NCI-H345 treated with DMSO at 0.1 percent for 48 hours (cell line): ENCODE measurements at regions not wholly inside any gene's neighbourhood (a gene's known extent, or its start where the extent isn't known, plus 50 kb on each side); places are given as distances from the start of the nearest gene placed in this dataset.

Experiments
- DNase-seq: peaks from one replicate; lab custom pipeline; 2025; ENCODE audit not compliant: unreplicated experiment; lab: John Stamatoyannopoulos, UW

DNA sequence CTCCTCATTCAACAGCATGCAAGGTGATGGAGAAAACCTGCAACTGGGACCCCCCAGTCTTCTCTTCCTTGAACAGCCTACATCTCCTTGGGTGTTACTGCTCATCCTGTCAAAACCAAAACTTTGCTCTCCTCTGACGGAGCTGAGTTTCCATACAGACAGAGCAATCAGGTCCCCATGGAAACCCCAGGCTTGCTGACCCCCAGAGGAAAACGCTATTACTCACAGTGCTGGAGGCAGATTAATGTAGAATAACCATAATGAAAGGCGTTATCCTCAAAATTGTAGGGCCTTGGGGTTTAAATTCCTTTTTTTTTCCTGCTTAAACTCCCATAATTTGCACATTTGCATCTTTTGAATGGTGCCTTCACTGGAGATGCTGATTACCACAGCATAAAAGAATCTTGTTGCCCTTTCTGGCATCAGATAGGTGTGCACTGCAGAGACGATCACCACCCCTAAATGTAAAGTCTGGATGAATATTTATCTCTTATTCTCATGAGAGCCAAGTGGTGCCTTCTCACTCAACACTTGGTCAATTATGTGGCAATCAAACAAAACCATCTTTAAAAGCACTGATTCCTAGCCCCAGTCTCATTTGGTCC is 126.3 kb downstream of the MSX2 start:
- no peak for DNase-seq

DNA sequence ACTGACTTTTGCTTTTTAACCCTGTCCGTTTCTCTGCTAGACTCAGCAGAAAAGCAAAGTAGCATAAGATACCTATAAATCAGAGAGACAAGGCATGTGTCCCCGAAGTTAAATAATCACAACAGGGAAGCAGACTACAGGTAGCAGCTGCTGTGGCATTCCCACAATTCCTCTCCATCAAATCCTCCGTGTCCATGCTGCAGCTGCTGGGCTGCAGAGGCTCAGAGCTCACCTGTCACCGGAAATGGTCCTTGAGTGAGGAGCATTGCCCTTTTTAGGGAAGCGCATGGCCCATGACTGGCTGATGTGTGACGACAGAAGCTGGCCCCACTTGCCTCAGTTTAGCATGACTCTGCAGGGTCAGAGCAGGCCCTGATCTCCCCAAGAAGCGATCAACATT is 125.0 kb downstream of the MSX2 start:
- no peak for DNase-seq

- no peak for DNase-seq
Measured at GRCh38 chr5:174844971-174845370, 120.6 kb downstream of the MSX2 start.

DNA sequence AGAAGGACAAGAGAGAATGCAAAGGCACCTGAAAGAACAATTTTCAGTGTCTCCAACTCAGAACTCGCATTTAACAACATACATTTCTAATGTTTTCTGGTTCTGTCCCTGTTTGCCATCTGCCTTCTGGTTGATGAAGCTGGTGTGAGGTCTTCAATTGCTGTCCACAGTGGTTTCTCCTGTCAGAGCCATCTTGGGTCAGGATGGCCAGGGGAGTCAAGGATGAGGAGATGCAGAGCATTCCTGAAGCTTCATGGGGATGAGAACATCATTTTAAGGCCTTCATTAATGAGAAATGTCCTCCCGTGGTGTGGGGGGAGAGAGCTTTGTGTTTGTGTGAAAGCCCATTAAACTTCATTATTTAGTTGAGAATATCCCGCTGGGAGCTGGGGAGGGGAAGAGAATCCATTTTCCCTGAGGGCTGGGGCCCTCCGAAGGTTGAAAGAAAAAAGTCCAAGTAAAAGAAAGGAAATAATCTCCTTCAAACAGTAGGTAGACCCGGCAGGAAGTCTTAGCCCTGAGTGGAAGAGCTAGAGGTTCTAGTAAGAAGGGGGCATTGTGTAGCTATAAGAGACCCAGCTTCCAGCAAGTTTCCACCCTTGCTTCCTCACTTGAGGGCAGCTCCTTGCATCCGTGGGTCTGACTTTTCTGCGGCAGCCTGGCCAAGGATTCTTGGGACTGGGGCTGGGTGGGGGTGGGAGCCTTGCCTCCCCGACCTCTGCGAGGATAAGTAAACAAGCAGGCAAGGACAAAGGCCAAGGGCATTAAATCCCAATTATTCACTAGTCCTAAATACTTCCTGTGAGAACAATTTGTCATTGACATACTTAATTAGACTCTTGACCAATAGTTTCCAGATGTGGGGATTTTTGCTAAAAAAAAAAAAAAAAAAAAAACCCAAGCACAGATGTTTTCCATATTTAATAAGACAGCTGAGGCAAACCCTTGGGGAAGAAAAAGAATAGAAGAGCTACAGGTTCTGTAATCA is 119.2 kb downstream of the MSX2 start:
- no peak for DNase-seq

- DNase-seq = no peak
Measured at GRCh38 chr5:174840435-174840834, 116.1 kb downstream of the MSX2 start.

GRCh38 chr5:174839196-174839595 is 114.8 kb downstream of the MSX2 start:
- no peak for DNase-seq

GRCh38 chr5:174837919-174838902 is 113.8 kb downstream of the MSX2 start:
- no peak for DNase-seq

GRCh38 chr5:174834081-174834480 is 109.7 kb downstream of the MSX2 start:
- DNase-seq = no peak

GRCh38 chr5:174832811-174833210 is 108.4 kb downstream of the MSX2 start:
- no peak for DNase-seq

GRCh38 chr5:174832025-174832424 is 107.6 kb downstream of the MSX2 start:
- no peak for DNase-seq

DNA sequence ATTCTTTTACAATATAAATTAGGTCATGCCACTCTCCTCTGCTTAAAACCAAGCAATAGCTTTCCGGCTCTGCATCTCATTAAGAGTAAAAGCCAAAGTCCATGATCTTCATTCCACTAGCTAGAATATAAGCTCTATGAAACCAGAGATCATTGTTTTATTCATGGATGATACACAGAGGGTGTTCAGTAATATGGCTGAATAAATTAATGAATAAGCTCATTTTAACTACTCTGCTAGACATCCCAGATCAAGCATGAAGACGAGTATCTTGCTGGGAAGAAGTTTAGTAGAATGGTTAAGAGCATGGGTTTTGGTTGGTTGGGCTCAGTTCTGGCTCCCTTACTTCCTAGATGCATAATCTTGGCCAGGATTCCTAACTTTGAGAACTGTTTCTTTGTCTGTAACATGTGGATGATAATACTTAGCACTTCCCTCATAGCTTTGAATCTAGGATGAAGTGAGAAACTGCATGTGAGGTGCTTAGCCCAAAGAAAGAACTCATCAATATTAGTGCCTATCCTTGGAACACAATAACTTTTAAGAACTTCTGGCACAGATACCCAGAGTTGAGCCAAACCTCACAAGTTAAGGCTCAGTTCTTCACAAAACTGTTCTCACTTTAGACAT is 106.8 kb downstream of the MSX2 start:
- DNase-seq = no peak

- DNase-seq = no peak
Measured at GRCh38 chr5:174829511-174829864, 105.1 kb downstream of the MSX2 start.

GRCh38 chr5:174828804-174829510 is 104.6 kb downstream of the MSX2 start:
- no peak for DNase-seq

GRCh38 chr5:174827558-174827957 is 103.2 kb downstream of the MSX2 start:
- DNase-seq = no peak

DNA sequence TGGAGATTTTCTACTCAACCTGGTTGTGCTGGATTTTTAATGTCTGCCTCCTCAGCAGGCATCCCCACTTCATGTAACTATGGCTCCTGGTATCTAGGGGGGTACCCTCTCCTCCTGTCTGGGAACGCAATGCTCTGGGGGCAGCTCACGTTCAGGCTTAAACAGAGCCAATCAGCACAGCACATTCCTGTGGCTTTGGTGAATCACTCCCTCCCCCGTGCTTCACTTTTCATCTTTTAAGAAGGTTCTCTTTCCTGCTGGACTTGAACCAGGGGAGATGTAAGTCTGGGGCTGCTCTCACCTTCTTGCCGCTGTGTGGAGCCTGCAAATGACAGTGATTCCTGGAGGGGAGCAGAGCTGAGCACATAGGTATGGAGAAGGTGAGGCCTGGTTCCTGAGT is 101.2 kb downstream of the MSX2 start:
- DNase-seq = no peak

DNA sequence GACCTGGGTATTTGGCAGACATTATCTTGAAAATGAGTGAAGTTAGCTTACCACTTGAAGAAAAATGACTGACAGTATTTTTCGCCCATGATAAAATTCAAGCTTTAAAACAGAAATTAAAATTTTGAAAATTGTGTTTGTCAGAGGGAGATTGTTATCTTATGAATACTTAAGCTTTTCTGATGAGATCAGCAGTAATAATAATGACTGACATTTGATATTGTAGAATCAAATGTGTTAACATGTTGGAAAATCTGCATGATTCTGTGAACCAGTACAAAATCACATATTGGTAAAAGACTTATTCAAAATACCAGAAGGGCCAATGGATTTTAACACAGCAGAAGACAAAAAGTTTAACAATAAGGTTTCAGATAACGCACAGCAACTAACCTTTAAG is 94.0 kb downstream of the MSX2 start:
- DNase-seq = no peak

GRCh38 chr5:174817610-174818009 is 93.2 kb downstream of the MSX2 start:
- DNase-seq = no peak

GRCh38 chr5:174816858-174817257 is 92.5 kb downstream of the MSX2 start:
- no peak for DNase-seq

- no peak for DNase-seq
Measured at GRCh38 chr5:174811438-174811837, 87.1 kb downstream of the MSX2 start.

DNA sequence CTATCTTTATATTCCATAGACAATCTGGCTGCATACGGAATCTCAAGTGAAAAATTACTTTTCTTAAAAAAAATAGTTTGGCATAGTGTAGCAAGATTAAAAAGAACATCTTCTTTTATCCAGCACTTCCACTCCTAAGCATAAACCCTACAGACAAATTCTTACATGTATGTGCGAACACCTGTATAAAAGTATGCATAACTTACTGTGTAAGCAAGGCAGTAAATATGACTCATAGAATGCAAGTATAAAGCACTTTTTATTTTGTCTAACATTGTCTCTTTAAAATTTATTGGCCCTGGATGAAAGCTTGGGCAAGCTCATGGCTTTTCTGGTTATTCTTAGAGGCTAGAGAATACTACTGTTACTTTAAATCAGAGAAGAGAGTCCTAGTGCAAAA is 86.4 kb downstream of the MSX2 start:
- DNase-seq = no peak
